Hematopoietic multipotent progenitor cell (in vitro differentiated cells): ENCODE measurements at regions not wholly inside any gene's neighbourhood (a gene's known extent, or its start where the extent isn't known, plus 50 kb on each side); places are given as distances from the start of the nearest gene placed in this dataset.

Source experiments
- DNase-seq, 3 donors: peaks; one replicate each; pipeline ENCODE4 v3.0.0-alpha.2; 2011 to 2015; ENCODE audit warnings: low read depth in 2 of 3, low spot score in 2 of 3

DNA sequence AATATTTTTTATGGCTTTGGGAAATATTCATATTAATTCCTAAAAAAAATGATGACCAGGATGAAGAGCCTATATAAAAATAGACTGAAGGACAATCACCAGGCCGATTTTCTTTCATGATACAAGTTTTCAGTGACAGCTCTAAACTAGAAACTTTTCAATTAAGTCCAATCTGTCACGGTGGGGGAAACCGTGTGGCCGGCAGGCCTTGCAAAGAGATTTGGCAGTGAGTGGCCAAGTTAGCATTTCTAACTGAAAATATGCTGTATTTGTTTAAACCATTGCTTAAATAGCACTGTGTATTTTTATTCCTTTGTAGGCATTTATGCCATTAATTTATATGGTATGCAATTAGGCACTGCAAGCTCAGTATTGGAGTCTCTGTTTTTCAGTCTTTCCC, 294.5 kb upstream of the NRIP1 start:
- DNase-seq, result no peak

DNA sequence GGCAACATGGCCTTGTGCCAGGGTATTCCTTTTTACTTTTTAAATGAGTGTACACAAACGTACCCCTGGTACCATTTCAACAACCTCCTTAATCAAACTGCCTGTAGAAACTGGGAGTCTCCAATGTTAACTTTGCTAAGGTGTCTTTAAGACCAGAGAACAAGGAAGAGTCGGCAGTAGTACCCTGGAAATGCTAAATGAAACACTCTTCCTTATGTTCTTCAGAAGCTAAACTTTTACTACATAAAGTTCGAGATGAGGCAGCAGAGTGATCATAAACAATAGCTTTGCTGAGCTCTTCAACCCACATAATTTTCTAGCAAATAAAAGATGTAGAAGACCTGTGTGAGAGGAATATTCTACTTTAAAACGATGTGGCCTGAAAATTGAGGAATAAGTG, 297.7 kb upstream of the NRIP1 start:
- no peak for DNase-seq

DNA sequence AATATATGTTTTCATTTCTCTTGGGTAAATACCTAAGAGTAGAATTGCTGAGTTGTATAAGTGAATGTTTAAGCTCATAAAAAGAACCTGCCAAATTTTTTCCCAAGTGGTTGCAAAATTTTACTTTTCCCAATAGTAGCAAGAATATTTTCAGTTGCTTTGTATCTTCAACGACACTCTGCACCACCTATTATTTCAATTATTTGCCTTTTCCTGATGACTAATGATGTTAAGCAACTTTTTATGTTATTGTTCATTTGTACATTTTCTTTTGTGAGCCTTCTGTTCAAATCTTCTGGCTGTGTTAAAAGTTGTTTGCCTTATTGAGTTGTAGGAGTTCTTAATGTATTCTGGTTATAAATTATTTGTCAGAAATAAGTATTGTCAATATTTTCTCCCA, 299.1 kb upstream of the NRIP1 start:
- no peak for DNase-seq

DNA sequence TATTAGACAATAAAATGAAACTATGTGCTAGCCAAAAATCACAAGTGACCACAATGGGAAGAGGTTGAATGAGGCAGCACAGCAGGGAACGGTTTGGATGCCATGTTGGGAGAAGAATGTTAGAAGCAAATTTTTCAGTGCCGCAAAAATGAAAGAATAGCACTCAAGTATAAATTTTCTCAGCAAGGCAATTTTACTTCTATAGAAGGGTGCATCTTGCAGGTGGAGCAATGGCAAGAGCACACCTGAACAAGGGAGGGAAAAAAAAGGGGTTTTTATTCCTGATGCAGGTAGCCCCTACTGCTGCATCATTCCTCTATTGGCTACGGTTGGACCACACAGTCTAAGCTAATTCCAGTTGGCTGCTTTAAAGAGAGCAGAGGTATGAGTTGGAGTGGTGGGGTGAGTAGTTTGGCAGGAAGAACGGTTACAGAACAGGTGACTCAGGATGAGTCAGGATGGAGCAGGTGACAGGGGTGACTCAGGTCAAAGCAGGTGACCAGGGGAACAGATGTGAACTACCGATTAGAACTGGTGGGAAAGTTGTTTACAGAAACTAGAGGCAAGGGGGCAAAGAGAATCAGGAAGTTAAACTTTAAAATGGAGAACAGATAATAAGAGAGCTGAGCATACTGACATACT, 301.1 kb upstream of the NRIP1 start:
- DNase-seq, result no peak

DNA sequence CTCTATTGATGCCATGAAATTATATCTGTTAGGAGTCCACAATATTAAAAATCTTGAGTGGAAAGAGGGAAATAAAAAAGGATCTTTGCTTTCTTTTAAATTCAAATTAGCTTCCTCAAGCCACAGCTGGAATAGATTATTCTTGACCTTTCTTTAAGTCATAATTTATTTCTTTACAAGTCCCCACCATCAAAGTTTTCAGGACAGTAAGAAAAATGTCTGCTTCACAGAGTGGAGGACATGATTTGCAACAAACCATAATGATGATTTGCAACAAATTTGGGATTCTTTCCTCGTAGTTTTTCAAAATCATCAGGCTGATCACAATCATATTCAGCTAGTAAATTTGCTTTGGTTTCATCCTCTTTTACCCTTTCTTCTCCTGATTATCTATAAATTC, 301.8 kb upstream of the NRIP1 start:
- no peak for DNase-seq

DNA sequence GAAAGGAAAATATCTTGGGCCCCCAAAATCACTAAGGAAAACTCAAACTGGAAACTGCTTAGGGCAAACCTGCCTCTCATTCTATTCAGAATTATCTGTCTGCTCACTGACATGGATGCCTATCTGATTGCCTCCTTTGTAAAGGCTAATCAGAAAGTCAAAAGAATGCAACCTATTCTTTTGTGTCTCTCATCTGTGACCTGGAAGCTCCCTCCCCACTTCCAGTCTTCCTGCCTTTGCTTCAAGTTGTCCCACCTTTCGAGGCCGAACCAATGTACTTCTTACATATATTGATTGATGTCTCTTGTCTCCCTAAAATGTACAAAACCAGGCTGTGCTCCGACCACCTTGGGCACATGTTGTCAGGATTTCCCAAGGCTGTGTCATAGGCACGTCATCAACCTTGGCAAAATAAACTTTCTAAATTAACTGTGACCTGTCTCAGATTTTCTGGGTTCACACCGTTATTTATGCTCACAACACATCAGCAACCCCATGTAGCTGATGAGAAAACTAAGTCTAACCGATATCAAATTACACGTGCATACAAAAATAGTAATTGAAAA, 302.3 kb upstream of the NRIP1 start:
- DNase-seq, result no peak

DNA sequence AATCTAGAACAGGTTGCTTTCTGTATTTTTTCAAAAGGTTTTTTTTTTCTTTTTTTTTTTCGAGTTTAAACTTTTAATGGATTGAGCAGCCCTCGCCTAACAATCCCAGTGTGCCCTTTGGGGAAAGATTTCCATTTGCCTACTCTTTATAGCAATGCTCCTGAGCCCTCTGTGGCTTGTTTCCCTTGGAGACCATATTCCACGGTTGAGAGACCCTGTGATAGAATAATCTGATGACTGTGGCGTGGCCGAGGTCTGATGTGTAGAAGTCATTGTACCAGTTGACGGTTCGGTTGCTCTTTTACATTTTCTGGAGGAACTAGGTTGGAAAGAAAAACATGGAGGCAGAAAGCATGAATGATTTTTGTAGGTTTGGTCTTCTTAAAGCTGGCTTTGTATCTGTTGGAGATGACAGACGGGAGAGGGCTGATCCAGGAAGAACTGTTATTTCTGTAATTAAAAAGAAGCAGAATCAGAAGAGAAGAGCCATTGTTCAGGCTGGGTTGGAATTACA, 305.7 kb upstream of the NRIP1 start:
- DNase-seq, result no peak

DNA sequence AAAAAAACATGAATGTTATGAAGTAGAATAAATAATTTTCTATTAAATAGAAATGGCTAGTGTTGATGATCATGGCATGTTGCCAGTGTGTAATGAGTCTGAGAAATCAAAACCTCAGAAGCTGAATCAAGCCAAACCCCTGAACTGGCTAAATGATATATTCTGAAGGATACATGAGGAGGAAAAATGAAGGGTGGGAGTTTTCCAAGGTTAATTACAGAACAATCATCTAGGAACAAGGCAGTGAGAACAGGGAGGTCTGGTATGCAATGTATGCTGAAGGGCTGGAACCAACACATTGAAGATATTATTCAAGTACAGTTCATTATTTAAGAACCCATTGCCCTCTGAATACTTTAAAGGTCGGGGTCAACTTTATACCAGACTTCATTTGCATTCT, 309.1 kb upstream of the NRIP1 start:
- DNase-seq, result no peak

DNA sequence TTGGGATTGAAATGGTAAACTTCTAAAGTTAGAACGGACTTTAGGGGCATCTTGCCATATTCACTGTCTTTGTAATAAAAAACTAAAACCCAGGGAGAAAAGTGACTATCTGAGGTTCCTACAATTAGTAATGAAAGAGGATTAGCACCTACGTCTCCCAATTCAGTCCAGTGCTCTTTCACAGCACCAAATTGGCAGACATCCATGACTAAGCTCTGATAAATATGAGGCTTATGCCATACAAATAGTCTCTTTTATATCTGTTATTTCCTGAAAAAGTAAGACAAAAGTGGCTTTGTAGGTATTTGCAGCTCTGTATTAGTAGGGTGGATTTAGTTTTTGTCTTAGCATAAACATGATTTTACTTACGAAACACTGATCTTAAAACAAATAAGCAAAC, 315.0 kb upstream of the NRIP1 start:
- no peak for DNase-seq

DNA sequence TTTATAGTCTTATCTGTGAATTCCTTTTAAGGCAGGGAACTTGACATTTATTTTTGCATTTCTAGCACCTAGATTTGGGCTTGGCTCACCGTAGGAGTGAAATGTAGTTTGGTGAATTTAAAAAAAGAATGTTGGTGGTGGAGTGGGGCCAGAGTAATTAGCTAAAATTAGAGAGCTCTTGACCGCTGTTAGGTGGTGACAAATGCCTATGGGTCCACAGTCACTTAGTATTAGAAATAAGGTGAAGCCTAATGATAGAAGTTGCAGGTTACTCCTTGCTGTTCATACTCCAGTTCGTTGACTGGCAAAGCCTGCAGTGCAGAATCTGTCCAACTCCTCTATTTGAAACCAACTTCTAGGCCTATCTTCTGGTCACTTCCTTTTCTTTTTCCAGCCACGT, 318.8 kb upstream of the NRIP1 start:
- DNase-seq, result no peak

DNA sequence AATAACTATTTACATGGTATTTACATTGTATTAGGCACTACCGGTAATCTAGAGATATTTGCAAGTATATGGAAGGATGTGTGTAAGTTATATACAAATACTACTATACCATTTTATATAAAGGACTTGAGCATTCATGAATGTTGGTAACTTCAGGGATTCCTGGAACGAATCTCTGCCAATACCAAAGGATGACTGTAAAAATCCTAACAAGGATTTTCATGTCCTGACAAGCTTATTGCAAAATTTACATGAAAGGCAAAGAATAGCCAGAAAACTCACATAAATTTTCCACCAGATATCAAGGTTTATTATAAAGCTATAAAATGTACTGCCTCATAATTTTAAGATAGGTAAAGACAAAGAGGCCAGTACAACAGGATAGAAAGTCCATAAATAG, 325.2 kb upstream of the NRIP1 start:
- DNase-seq, result no peak

DNA sequence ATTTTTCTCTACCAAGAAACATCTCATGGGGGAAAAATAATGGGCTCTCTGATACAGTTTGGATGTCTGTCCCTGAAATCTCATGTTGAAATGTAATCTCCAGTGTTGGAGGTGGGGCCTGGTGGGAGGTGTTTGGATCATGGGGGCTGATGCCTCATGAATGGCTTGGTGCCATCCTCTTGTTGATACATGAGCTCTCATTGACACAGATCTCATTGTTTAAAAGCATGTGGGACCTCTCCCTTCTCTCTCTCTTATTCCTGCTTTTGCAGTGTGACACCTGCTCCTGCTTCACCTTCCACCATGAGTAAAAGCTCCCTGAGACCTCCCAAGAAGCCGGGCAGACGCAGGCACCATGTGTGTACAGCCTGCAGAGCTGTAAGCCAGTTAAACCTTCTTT, 332.5 kb upstream of the NRIP1 start:
- DNase-seq, result no peak

DNA sequence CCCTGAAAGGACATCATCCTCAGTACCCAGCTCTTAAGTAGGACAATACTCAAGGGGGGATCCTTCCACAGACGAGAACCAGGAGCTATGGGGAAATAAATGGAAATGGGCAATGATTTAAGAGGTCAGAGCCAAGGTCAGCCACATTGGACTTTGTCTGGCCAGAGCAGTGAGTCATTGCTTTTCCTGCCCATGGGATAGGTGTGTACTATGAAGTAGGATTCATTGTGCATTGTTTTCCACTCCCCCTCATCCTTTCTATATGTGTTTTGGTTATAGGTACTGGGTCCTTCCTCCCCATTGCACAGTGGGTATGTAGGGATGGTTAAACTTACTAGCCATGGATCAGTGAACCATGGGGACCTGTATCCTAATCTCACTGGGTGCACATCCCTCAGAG, 328.9 kb upstream of the USP25 start:
- no peak for DNase-seq

DNA sequence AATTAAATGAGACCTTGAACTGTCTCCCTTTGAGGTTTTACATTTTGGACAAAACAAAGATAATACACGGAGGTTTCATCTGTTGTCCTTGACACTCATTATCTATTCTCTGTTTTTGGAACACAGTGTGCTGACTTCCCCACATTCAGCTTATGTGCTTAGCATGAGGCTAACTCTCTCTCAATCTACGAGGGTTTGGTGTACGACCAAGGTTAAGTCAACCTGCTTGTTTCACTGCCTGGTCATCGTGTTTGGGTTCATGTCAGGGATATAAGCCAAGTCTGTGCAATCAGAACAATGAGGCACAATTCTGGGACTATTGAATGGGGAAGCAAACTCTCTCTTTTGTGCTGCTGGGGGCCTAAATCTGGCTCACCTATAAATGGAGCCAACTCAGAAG, 328.5 kb upstream of the USP25 start:
- DNase-seq, result no peak

DNA sequence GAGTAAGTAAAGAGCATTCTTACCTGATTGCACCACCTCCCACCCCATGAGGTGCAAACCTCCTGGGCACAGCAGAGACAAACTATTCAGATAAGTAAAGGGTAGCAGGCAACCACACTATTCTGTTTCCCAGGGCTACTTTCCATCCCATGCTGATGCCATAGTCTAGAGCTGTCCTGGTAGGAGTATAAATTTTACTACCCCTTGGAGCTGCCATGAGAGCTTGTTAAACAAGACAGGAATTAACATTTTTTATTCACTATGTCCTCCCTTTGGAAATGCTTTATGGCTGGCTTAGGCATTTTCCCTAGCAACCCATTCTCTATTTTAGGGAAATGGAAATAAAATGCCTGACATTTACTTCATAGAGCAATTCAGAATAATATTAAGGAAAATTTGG, 324.6 kb upstream of the USP25 start:
- no peak for DNase-seq

DNA sequence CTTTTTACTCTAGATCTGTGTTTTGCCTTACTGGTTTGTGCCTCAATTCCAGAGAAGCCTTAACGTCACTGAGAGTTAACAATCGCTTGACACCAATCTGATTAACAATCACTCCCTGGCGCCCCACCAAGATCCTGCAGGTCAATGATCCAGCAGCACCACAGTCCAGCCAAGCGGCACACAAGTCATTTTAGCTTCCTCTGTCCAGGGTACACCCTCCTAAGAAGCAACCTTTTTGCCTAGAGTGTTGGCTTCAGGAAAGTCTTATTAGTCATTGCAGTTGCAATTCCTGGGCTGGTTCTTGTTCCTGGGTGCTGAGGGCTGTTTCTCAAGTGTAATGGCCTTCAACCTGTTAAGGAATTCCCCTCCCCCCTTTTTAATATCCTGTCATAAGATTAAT, 323.0 kb upstream of the USP25 start:
- no peak for DNase-seq

DNA sequence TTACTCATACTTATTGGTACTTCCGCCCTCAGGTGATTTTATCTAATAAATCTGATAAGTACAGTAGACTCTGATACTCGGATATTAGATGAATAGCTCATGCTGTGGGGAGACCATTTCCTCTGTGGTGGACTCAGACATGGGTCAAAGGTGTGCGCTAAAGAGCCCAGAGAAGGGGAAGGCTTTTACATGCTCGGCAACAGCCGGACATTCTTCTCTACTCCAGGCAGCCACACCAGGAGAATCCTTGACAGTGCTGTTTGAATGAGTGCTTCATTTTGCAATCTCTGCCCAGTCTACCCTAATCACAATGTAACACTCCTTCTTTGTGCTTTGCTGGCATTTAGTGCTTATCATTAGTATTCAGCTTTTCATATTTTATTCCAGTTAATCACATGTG, 322.2 kb upstream of the USP25 start:
- DNase-seq, result no peak

DNA sequence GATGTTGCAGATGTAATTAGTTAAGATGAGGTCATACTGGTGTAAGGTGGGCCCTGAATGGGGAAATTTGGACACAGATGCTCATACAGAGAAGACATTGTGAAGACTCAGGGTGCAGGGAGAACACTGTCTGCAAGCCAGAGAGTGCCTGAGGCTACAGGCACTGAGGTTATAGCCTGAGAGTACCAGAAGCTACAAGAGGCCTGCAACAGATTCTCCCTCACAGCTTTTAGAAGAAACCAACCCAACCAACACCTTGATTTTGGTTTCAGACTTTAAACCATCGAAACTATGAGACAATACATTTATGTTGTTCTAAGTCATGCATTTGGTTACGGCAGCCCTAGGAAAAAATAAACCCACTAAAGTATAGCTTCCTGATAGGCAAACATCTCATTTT, 321.7 kb upstream of the USP25 start:
- no peak for DNase-seq

DNA sequence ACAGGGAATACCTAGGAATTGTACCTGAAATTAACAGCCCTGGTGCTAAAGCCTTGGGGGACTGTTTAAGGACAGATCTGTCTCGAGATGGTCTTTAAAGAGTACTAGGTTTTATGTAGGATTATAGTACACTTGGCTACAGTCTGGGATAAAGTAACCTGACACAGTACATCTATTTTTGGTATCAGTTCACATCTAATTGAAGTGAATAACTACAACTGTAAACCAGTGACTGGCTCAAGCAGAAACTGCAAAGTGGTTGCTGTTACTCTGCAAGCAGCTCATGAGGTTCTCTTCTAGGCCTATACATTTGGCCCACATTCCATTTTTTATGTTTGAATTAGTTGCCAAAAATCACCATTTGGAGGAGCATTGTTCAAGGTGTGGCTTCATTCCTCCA, 320.8 kb upstream of the USP25 start:
- no peak for DNase-seq

DNA sequence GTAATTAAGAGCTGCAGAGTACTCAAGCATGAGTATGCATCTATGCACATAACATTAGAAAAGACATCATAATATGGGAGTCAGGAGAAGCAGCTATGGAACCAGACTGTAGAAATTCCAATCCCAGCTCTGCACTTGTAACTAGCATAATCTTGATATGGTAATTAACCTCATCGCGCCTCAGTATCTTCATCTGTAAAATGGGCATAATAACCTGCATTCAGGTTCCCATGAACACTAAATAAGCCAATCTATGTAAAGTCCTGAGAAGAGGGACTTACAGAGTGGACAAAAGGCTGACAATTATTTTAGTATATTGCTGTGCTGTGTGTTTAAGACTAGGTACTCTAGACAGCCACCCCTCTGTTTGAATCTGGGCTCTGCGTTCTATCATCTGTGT, 318.9 kb upstream of the USP25 start:
- DNase-seq, result no peak

DNA sequence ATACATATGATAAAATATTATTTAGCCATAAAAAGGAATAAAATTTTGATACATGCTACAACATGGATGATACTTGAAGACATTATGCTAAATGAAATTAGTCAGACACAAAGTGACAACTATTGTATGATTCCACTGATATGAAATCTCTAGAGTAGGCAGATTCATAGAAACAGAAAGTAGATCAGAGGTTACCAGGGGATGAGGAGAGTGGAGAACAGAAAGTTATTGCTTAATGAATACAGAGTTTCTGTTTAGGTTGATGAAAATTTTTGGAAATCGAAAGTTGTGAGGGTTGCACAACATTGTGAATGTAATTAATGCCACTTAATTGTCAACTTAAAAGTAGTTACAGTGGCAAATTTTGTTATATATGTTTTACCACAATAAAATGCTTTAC, 315.7 kb upstream of the USP25 start:
- DNase-seq, result peak in 1 of 3 donors; percentile 15

DNA sequence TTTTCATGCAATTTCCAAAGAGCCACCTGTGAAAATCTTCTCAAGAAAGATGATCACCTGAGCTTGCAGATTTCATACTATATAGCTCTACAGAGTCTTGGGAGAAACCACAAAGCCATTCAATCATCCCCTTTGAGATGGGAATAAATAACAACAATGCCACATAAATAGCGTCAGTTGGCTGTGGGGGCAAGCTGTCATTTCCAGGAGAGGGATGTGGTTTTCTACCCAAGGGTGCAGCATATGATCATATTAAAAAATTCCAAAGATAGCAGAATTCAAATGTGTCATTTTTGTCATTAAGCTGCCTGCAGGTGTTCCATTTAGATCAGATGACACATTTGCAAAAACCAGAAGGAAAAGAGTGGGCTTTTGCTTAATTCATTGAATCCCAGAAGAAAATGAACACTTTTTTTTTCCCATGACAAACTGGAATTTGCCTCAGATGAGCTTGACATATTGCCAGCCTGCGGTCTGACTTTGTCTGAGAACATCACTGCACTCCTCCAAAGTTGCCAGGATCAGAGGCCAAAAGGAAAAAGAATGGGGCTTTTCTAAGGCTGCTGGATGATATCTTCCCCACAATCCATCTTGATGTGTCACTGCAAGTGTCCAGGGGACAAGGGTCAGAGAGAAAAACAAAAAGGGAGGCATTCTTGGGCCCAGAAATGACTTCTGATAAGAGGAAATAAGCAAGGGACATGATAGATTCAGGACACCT, 314.1 kb upstream of the USP25 start:
- DNase-seq, result no peak
